ENCODE measurements at regions not wholly inside any gene's neighbourhood (a gene's known extent, or its start where the extent isn't known, plus 50 kb on each side); places are given as distances from the start of the nearest gene placed in this dataset.

DNA sequence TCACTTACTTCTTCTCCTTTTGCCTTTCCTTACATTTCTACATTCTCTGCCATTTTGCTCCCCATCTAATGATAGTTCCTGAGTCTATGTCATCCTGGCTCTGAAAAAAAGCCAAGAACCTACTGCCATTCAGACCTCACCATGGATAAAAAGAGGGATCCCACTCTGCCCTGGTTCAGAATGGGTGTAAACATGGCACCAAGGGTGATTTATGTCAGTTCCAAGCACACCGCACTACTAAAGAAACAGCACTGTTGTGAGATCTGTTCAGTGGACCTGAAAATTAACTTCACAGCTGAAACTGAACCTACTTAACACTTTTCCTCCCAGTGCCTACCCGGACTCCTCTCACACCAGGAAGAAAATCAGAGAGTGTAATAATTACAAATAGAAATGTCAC, 72.3 kb upstream of the NTPCR start:
- Histone ChIP-seq H3K27ac (ENCODE audit: low read depth in 1 of 2, low read length in 2 of 2) (no peak overlapping the region), H3K4me1 (ENCODE audit: control insufficient read depth in 4 of 4, insufficient read depth in 4 of 4, low read length in 3 of 4) (no peaks in the 10 kb centered on the region), H3K27me3 (ENCODE audit: control insufficient read depth in 4 of 4, insufficient read depth in 4 of 4, low read length in 3 of 4) (no peaks in the 10 kb centered on the region), H3K9me3 (ENCODE audit: control insufficient read depth in 4 of 4, low read length in 3 of 4) (no peaks in the 10 kb centered on the region), H3K4me3 (ENCODE audit: low read depth in 1 of 3, low read length in 3 of 3) (no peak overlapping the region), H3K9ac (ENCODE audit: low read depth in 1 of 2, low read length in 2 of 2) (no peak overlapping the region), H3K36me3 (ENCODE audit: control insufficient read depth in 4 of 4, insufficient read depth in 3 of 4, low read depth in 1 of 4, low read length in 3 of 4) (no peaks in the 10 kb centered on the region)
- WGBS, result 90% methylated on average over 2 of the region's 2 CpGs
- no peak for TF ChIP-seq RXRA (IDR thresholded peaks at IDR 0.05)
- no peak for DNase-seq (ENCODE audit: low spot score)

DNA sequence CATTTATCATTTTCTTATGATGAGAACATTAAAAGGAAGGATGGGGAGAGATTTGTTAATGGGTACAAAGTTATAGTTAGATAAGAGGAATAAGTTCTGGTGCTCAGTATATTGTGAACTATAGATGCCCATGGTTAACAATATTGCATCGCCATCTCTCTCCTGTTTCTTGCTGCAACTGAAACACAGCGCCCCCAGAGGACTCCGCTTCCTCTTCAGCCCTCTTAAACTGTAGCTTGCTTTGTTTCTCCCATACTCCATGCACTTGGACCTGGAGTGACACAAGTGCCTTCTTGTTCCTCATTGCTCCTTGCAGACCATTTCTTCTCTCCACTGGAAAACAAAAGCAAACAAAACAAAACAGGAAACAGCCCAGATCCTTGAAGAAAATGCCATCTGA, 70.1 kb upstream of the NTPCR start:
- H3K36me3 ChIP-seq (ENCODE audit: control insufficient read depth in 4 of 4, insufficient read depth in 3 of 4, low read depth in 1 of 4, low read length in 3 of 4), result no peaks in the 10 kb centered on the region
- H3K27ac ChIP-seq (ENCODE audit: low read depth in 1 of 2, low read length in 2 of 2), result no peak overlapping the region
- no peak overlapping the region for H3K4me3 ChIP-seq (ENCODE audit: low read depth in 1 of 3, low read length in 3 of 3)
- TF ChIP-seq SP1 (IDR thresholded peaks at IDR 0.05) (no peak), HNF4G (IDR thresholded peaks at IDR 0.05) (no peak), RXRA (IDR thresholded peaks at IDR 0.05) (no peak), GABPA (IDR thresholded peaks at IDR 0.05 in 1 of 2, conservative IDR thresholded peaks at IDR 0.05 in 1 of 2) (no peak), NR2F2 (IDR thresholded peaks at IDR 0.05) (no peak), JUND (IDR thresholded peaks at IDR 0.05) (no peak), FOXA2 (IDR thresholded peaks at IDR 0.05) (no peak), RAD21 (IDR thresholded peaks at IDR 0.05) (peak; percentile 54 to 67), EGR1 (IDR thresholded peaks at IDR 0.05; ENCODE audit: low read depth in 2 of 2) (no peak), FOXA1 (IDR thresholded peaks at IDR 0.05) (no peak), TAF1 (conservative IDR thresholded peaks at IDR 0.05) (no peak), HNF4A (conservative IDR thresholded peaks at IDR 0.05) (no peak)
- TF ChIP-seq, protein P1, sequence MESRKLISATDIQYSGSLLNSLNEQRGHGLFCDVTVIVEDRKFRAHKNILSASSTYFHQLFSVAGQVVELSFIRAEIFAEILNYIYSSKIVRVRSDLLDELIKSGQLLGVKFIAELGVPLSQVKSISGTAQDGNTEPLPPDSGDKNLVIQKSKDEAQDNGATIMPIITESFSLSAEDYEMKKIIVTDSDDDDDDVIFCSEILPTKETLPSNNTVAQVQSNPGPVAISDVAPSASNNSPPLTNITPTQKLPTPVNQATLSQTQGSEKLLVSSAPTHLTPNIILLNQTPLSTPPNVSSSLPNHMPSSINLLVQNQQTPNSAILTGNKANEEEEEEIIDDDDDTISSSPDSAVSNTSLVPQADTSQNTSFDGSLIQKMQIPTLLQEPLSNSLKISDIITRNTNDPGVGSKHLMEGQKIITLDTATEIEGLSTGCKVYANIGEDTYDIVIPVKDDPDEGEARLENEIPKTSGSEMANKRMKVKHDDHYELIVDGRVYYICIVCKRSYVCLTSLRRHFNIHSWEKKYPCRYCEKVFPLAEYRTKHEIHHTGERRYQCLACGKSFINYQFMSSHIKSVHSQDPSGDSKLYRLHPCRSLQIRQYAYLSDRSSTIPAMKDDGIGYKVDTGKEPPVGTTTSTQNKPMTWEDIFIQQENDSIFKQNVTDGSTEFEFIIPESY (IDR thresholded peaks at IDR 0.05), result no peak
- TF ChIP-seq, protein P2, sequence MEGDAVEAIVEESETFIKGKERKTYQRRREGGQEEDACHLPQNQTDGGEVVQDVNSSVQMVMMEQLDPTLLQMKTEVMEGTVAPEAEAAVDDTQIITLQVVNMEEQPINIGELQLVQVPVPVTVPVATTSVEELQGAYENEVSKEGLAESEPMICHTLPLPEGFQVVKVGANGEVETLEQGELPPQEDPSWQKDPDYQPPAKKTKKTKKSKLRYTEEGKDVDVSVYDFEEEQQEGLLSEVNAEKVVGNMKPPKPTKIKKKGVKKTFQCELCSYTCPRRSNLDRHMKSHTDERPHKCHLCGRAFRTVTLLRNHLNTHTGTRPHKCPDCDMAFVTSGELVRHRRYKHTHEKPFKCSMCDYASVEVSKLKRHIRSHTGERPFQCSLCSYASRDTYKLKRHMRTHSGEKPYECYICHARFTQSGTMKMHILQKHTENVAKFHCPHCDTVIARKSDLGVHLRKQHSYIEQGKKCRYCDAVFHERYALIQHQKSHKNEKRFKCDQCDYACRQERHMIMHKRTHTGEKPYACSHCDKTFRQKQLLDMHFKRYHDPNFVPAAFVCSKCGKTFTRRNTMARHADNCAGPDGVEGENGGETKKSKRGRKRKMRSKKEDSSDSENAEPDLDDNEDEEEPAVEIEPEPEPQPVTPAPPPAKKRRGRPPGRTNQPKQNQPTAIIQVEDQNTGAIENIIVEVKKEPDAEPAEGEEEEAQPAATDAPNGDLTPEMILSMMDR (IDR thresholded peaks at IDR 0.05; ENCODE audit: low read depth, low read length, missing input control), result peak; percentile 37
- TF ChIP-seq, protein P3, sequence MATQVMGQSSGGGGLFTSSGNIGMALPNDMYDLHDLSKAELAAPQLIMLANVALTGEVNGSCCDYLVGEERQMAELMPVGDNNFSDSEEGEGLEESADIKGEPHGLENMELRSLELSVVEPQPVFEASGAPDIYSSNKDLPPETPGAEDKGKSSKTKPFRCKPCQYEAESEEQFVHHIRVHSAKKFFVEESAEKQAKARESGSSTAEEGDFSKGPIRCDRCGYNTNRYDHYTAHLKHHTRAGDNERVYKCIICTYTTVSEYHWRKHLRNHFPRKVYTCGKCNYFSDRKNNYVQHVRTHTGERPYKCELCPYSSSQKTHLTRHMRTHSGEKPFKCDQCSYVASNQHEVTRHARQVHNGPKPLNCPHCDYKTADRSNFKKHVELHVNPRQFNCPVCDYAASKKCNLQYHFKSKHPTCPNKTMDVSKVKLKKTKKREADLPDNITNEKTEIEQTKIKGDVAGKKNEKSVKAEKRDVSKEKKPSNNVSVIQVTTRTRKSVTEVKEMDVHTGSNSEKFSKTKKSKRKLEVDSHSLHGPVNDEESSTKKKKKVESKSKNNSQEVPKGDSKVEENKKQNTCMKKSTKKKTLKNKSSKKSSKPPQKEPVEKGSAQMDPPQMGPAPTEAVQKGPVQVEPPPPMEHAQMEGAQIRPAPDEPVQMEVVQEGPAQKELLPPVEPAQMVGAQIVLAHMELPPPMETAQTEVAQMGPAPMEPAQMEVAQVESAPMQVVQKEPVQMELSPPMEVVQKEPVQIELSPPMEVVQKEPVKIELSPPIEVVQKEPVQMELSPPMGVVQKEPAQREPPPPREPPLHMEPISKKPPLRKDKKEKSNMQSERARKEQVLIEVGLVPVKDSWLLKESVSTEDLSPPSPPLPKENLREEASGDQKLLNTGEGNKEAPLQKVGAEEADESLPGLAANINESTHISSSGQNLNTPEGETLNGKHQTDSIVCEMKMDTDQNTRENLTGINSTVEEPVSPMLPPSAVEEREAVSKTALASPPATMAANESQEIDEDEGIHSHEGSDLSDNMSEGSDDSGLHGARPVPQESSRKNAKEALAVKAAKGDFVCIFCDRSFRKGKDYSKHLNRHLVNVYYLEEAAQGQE (IDR thresholded peaks at IDR 0.05), result no peak
- TF ChIP-seq, protein P4, sequence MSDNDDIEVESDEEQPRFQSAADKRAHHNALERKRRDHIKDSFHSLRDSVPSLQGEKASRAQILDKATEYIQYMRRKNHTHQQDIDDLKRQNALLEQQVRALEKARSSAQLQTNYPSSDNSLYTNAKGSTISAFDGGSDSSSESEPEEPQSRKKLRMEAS (IDR thresholded peaks at IDR 0.05), result no peak
- TF ChIP-seq, protein P5, sequence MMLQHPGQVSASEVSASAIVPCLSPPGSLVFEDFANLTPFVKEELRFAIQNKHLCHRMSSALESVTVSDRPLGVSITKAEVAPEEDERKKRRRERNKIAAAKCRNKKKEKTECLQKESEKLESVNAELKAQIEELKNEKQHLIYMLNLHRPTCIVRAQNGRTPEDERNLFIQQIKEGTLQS (IDR thresholded peaks at IDR 0.05), result no peak
- H3K9me3 ChIP-seq (ENCODE audit: control insufficient read depth in 4 of 4, low read length in 3 of 4), result no peaks in the 10 kb centered on the region
- no peak overlapping the region for H3K9ac ChIP-seq (ENCODE audit: low read depth in 1 of 2, low read length in 2 of 2)
- H3K27me3 ChIP-seq (ENCODE audit: control insufficient read depth in 4 of 4, insufficient read depth in 4 of 4, low read length in 3 of 4), result no peaks in the 10 kb centered on the region
- DNase-seq (ENCODE audit: low spot score), result no peak
- H3K4me1 ChIP-seq (ENCODE audit: control insufficient read depth in 4 of 4, insufficient read depth in 4 of 4, low read length in 3 of 4), result no peaks in the 10 kb centered on the region
- 40% methylated on average over 3 of the region's 3 CpGs for WGBS
